ENCODE measurements at regions not wholly inside any gene's neighbourhood (a gene's known extent, or its start where the extent isn't known, plus 50 kb on each side); places are given as distances from the start of the nearest gene placed in this dataset.

DNA sequence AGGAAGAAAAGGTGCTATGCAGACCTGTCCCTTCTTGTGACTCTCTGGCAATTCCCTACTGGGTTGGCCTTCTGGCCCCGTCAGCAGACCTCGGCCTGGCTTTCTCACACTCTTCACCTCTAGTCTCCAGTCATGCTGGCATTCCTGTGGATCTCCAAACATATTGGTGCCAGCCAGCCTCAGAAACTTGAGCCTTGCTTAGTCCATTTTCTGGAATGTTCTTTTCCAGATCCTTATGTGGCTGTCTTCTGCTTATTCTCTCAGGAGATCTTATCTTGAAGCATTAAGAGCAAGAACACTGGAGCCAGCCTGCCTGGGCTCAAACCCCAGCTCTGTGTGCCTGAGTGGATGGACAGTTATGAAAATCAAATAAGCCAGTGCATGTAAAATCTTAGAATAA, 88.2 kb upstream of the NTRK3 start:
- Mint-ChIP-seq H3K4me1 (no peaks in the 10 kb centered on the region), H3K36me3 (no peaks in the 10 kb centered on the region), H3K4me3 (no peak overlapping the region), H3K27ac (no peak overlapping the region), H3K9me3 (no peaks in the 10 kb centered on the region), H3K27me3 (peaks cover 8% of the 10 kb centered on the region)
- DNase-seq = no peak
- CTCF ChIA-PET = no interaction called here

DNA sequence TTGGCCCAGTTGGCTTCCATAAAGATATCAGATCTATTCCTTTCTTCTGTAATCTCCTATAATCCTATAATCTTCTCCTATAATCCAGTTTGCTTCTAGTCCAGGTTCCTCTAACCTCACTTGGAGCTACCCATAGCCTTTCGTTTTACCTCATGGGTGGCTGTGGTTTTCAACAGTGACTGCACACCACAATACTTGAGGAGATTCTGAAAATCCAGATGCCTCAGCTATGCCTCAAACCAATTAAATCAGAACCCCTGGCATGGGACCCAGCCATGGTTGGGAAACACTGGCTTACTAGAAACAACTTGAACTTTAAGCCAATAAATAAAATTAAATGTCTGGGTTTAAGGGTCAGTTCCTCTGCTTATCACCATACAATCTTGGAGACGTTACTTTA, 86.1 kb upstream of the NTRK3 start:
- H3K27me3 Mint-ChIP-seq = peaks cover 8% of the 10 kb centered on the region
- no peak for DNase-seq
- H3K4me1 Mint-ChIP-seq = no peaks in the 10 kb centered on the region
- H3K4me3 Mint-ChIP-seq = no peak overlapping the region
- H3K9me3 Mint-ChIP-seq = no peaks in the 10 kb centered on the region
- CTCF ChIA-PET = no interaction called here
- no peaks in the 10 kb centered on the region for H3K36me3 Mint-ChIP-seq
- H3K27ac Mint-ChIP-seq = no peak overlapping the region

DNA sequence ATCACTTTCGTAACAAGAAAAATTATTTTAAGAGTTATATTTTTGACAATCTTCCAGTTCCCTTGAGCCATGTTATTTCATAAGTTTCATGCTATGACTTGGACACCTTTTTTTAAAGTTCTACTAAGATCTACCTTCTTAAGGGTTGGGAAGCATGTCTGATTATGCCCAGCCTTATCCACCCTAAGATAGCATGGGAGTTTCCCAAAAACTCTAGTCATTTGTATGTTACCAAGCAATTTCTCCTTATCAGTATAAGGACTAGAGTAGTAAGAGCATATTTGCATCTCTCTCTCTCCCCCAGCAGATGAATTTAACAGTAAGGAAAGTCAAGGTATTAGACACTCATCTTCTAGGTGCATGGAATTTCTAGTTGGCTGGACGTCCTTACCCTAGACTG, 85.1 kb upstream of the NTRK3 start:
- Mint-ChIP-seq H3K4me1 (no peaks in the 10 kb centered on the region), H3K36me3 (no peaks in the 10 kb centered on the region), H3K27ac (no peak overlapping the region), H3K27me3 (peaks cover 7% of the 10 kb centered on the region), H3K9me3 (no peaks in the 10 kb centered on the region), H3K4me3 (no peak overlapping the region)
- CTCF ChIA-PET = interaction anchor here (1.0 kb wide), 1 partner anchor 10 kb away, joined by 3 read pairs; no protein-coding TSS in a partner anchor
- no peak for DNase-seq

DNA sequence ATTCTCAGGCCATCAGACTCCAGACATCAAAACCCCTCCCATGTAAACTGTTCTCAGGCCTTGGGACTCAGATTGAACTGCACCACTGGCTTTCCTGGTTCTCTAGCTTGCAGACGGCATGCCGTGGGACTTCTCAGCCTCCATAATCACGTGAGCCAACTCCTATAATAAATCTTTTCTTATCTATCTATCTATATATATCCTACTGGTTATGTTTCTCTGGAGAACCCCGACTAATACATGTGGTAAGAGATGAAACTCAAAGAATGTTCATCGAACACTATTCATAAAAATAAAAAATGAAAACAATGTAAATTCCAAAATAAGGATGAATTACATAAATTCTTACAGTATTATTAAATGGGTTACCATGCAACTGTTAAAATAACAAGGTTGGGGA, 84.5 kb upstream of the NTRK3 start:
- no peaks in the 10 kb centered on the region for H3K9me3 Mint-ChIP-seq
- peaks cover 7% of the 10 kb centered on the region for H3K27me3 Mint-ChIP-seq
- no peak overlapping the region for H3K27ac Mint-ChIP-seq
- CTCF ChIA-PET = interaction anchor here (1.0 kb wide), 1 partner anchor 9 kb away, joined by 3 read pairs; no protein-coding TSS in a partner anchor
- no peaks in the 10 kb centered on the region for H3K4me1 Mint-ChIP-seq
- no peak for DNase-seq
- no peak overlapping the region for H3K4me3 Mint-ChIP-seq
- no peaks in the 10 kb centered on the region for H3K36me3 Mint-ChIP-seq

DNA sequence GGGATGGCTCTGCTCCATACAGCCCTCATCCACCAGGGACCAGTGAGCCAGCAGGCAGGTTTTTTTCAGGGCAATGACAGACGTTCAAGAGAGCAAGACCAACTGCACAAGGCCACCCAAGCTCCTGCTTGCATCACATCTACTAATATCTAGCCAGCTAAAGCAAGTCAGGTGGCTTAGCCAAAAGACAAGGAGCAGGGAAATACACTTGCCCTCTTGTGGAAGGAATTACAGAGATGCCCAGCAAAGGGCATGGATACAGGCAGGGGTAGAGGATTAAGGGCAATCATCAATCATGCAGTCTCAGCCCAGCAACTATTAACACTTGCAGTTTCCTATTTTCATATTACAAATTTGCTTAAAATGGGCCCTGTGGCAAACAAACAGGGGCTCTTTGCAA, 81.5 kb upstream of the NTRK3 start:
- Mint-ChIP-seq H3K27me3 (peaks cover 7% of the 10 kb centered on the region), H3K27ac (no peak overlapping the region), H3K36me3 (no peaks in the 10 kb centered on the region), H3K4me3 (no peak overlapping the region), H3K4me1 (no peaks in the 10 kb centered on the region), H3K9me3 (no peaks in the 10 kb centered on the region)
- CTCF ChIA-PET = no interaction called here
- no peak for DNase-seq

DNA sequence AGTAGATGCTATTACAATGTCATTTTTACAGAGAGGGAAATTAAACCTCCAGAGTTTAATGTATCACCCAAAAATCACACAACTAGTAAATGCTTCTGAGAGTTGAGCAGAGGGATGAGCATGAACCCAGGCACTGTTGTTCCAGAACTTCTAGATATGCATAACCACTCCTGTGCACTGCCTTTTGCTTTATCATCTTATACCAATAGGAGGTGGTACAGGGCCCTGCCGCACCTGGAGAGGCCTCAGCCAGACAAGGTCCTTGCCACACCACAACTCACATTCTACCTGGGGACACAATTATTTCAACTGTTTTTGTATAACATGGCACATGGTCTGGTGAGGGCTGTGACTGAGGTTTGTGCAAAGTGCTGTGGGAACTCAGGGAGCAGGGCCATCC, 78.5 kb upstream of the NTRK3 start:
- Mint-ChIP-seq H3K4me1 (no peaks in the 10 kb centered on the region), H3K9me3 (no peaks in the 10 kb centered on the region), H3K4me3 (no peak overlapping the region), H3K36me3 (no peaks in the 10 kb centered on the region), H3K27ac (no peak overlapping the region), H3K27me3 (peaks cover 7% of the 10 kb centered on the region)
- CTCF ChIA-PET = no interaction called here
- no peak for DNase-seq

DNA sequence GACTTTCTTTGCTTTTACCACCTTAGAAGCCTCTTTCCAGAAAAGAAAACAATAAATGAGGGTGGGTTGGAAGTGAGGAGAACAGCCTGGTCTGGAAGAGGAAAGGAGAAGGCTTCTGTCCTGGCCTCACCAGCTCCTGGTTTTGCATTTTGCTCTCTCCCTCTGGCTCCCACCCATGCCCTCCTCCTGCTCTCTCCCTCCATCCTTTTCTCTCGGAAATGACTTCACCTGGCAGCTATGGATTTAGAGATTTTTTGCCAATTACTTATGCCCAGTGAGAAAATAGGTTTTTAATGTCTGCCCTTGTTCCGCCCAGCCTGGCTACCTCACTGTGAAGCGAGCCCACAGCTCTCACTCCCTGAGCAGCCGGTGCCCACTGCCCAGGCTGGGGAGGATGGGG, 77.9 kb upstream of the NTRK3 start:
- Mint-ChIP-seq H3K36me3 (no peaks in the 10 kb centered on the region), H3K9me3 (no peaks in the 10 kb centered on the region), H3K4me1 (no peaks in the 10 kb centered on the region), H3K27ac (no peak overlapping the region), H3K27me3 (peaks cover 7% of the 10 kb centered on the region), H3K4me3 (no peak overlapping the region)
- DNase-seq = no peak
- CTCF ChIA-PET = interaction anchor here (1.0 kb wide), 1 partner anchor 89 kb away, joined by 3 read pairs; no protein-coding TSS in a partner anchor

DNA sequence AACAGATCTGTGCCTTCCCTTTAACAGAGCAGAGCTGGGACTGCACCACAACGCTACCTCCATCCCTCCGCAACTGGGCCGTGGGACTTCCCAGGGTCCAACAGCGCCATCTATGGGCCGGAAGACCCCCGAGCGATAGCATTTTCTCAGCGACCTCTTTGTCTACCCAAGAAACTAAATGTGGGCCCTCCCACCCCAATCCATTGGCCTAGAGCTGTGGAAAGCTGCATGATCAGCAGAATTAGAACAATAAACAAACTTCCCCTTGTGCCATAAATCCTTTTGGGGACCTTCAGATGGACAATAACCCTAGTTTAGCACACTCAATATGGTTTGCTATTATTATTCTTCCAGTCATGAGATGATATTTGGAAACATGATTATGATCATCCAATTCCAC, 74.8 kb upstream of the NTRK3 start:
- DNase-seq = peak; percentile 58
- Mint-ChIP-seq H3K9me3 (no peaks in the 10 kb centered on the region), H3K4me3 (no peak overlapping the region), H3K36me3 (no peaks in the 10 kb centered on the region), H3K4me1 (no peaks in the 10 kb centered on the region), H3K27me3 (peaks cover 3% of the 10 kb centered on the region), H3K27ac (no peak overlapping the region)
- CTCF ChIA-PET = interaction anchor here (0.6 to 1.4 kb wide), 3 partner anchors 11 to 57 kb away, joined by 3 to 4 read pairs (median 4); no protein-coding TSS in a partner anchor

DNA sequence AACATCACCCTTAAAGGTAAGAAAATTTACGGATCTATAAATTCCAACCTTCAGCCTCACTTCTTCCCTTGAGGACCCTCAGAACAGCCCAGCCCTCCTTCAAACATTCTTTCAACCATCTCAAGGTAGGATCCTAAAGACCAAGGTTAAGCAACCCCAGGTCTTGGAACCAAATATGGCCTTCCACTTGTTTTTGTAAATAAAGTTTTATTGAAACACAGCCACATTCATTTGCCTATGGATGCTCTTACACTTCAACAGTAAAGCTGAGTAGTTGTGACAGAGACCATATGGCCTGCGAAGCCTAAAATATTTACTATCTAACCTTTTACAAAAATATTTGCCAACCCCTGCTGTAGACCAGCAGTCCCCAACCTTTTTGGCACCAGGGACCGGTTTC, 70.4 kb upstream of the NTRK3 start:
- H3K27ac Mint-ChIP-seq = no peak overlapping the region
- H3K9me3 Mint-ChIP-seq = no peaks in the 10 kb centered on the region
- no peak overlapping the region for H3K4me3 Mint-ChIP-seq
- DNase-seq = no peak
- H3K4me1 Mint-ChIP-seq = no peaks in the 10 kb centered on the region
- no peaks in the 10 kb centered on the region for H3K27me3 Mint-ChIP-seq
- CTCF ChIA-PET = no interaction called here
- no peaks in the 10 kb centered on the region for H3K36me3 Mint-ChIP-seq

DNA sequence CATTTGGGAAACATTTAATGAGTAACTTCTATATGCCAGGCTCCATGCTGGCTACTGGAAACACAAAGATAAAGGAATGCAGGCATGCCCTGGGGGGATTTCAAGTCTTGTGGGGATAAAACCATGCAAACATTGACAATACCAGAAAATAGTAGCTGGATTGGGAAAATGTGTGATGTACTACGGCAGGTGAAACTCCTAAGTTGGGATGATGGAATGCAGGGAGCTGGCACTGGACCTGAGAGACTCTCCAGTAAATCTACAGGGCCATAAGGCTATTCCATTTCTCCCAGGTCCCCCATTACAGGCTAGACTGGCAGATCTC, 68.2 kb upstream of the NTRK3 start:
- Mint-ChIP-seq H3K27me3 (peaks cover 7% of the 10 kb centered on the region), H3K9me3 (no peaks in the 10 kb centered on the region), H3K27ac (no peak overlapping the region), H3K36me3 (no peaks in the 10 kb centered on the region), H3K4me3 (no peak overlapping the region), H3K4me1 (no peaks in the 10 kb centered on the region)
- no peak for DNase-seq
- CTCF ChIA-PET = no interaction called here

DNA sequence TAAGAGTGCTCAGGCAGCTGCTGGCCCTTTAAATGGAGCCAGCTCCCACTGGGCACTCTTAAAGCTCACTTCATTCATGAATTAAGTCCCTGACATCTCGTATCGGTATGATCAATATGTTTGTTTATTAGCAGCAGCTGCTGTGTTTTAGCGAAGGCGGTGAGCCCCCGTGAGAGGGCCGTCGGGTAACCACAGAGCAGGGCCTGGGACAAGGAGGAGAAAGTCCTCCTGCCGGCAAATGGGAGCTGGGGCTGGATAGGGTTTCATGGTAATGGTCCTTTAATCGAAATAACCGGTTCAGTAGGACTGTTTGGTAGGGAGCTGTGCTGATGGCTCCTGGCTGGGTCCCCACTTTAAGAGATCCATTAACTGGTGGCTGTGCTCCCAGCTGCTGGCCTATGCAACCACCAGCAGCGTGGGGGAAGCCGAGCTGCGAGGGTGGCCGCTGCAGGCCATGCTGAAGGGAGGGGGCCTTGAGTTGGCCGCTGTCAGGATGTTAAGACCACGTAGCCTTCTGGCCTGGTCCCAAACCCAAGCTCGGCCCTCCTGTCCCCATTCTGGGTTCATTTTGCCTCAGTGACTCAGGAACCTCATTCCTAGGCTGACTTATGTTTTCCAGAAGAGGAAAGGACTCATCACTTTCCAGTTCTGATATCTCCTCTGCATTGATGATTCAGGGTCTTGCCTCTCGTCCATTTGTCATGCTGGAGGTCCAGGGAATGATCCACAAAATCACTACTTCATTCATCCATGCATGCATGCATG, 67.6 kb upstream of the NTRK3 start:
- Mint-ChIP-seq H3K4me1 (no peaks in the 10 kb centered on the region), H3K4me3 (no peak overlapping the region), H3K36me3 (no peaks in the 10 kb centered on the region), H3K27me3 (peaks cover 7% of the 10 kb centered on the region), H3K9me3 (no peaks in the 10 kb centered on the region), H3K27ac (no peak overlapping the region)
- CTCF ChIA-PET = no interaction called here
- DNase-seq = no peak

DNA sequence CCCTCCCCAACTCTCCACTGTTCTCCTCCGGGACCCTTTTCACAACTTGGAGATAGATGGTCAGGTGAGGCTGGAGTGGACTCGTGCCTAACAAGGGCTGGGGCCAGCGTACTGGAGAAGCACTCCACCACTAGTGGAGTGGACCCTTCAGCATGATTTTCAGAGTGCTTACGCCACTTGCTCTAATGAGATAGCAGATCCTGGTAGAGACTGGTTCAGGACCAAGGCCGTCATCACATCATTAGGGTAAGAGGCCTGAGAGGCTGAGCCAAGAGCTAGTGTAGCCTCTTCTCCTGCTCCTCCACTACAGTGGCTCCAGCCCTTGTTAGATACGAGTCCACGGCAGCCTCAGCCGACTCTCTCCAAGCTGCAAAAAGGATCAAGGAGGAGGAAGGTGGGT, 66.9 kb upstream of the NTRK3 start:
- CTCF ChIA-PET = no interaction called here
- no peak for DNase-seq
- Mint-ChIP-seq H3K4me1 (no peaks in the 10 kb centered on the region), H3K9me3 (no peaks in the 10 kb centered on the region), H3K27me3 (peaks cover 7% of the 10 kb centered on the region), H3K4me3 (no peak overlapping the region), H3K27ac (no peak overlapping the region), H3K36me3 (no peaks in the 10 kb centered on the region)

DNA sequence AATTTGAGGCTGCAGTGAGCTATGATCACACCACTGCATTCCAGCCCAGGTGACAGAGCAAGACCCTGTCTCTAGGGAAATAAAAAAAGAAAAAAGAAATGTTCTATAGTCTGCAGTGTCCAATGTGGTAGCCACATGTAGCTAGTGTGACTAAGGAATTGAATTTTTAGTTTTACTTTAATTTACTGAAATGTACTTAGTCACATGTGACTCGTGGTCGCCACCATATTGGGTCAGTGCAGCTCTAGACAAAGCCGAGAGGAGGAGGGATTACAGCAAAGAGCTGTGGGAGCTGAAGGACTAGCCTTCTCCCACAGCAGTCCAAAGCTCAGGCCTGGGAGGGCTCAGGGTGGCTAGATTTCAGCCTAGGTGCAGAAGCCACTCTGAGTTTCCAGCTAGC, 65.9 kb upstream of the NTRK3 start:
- peaks cover 7% of the 10 kb centered on the region for H3K27me3 Mint-ChIP-seq

DNA sequence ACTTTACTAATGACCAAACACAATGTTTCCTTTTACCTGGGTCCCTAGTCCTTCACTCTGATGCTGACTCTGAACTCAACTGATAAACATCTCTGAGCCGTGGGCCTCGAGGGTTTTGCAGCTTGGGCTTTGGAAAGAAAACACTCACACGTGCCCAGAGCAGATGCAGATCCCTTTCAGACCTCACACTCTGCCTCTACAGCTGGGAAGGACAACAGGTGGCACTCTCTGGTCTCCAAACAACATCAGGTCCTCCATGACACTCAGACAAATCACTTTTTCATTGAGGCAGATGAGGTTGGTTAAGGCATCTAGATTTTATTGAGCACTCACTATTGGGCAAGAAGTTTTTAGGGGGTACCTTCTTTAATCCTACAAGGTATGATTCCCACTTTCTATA, 64.7 kb upstream of the NTRK3 start:
- Mint-ChIP-seq H3K27me3 (peaks cover 7% of the 10 kb centered on the region), H3K4me1 (no peaks in the 10 kb centered on the region), H3K27ac (no peak overlapping the region), H3K36me3 (no peaks in the 10 kb centered on the region), H3K4me3 (no peak overlapping the region), H3K9me3 (no peaks in the 10 kb centered on the region)
- no peak for DNase-seq
- CTCF ChIA-PET = interaction anchor here (1.4 kb wide), 1 partner anchor 11 kb away, joined by 4 read pairs; no protein-coding TSS in a partner anchor

More for the DNA sequence above, 65.9 kb upstream of the NTRK3 start:
- Mint-ChIP-seq H3K4me3 (no peak overlapping the region), H3K9me3 (no peaks in the 10 kb centered on the region), H3K36me3 (no peaks in the 10 kb centered on the region), H3K4me1 (no peaks in the 10 kb centered on the region), H3K27ac (no peak overlapping the region)
- no peak for DNase-seq
- CTCF ChIA-PET = no interaction called here

DNA sequence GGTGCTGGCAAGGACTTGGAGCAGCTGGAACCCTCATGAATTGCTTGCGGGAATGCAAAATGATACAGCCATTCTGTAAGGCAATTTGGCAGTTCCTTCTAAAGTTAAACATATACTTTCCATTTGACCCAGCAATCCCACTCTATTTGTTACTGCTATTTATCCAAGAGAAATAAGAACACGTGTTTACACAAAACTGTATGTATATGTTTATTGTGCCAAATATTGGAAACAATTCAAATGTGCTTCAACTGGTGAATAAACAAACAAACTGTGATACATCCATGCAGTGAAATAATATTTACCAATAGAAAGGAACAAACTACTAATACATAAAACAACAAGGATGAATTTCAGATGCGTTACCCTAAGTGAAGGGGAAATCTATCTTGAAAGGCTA, 60.0 kb upstream of the NTRK3 start:
- H3K36me3 Mint-ChIP-seq = no peaks in the 10 kb centered on the region
- no peaks in the 10 kb centered on the region for H3K4me1 Mint-ChIP-seq
- H3K27ac Mint-ChIP-seq = no peak overlapping the region
- H3K27me3 Mint-ChIP-seq = peaks cover 11% of the 10 kb centered on the region
- CTCF ChIA-PET = no interaction called here
- no peak for DNase-seq
- no peak overlapping the region for H3K4me3 Mint-ChIP-seq
- H3K9me3 Mint-ChIP-seq = no peaks in the 10 kb centered on the region

Measured in activated naive CD4-positive, alpha-beta T cell treated with anti-CD3 and anti-CD28 coated beads, Interleukin-2, amount 10 ng/mL, durations not matched to agents 7 days and 5 days (primary cell).